NAMALWA (cell line): ENCODE measurements at regions not wholly inside any gene's neighbourhood (a gene's known extent, or its start where the extent isn't known, plus 50 kb on each side); places are given as distances from the start of the nearest gene placed in this dataset.

Experiments used
- DNase-seq: peaks from one replicate; pipeline ENCODE4 v3.0.0-alpha.2; 2015; ENCODE audit warnings: low spot score

DNA sequence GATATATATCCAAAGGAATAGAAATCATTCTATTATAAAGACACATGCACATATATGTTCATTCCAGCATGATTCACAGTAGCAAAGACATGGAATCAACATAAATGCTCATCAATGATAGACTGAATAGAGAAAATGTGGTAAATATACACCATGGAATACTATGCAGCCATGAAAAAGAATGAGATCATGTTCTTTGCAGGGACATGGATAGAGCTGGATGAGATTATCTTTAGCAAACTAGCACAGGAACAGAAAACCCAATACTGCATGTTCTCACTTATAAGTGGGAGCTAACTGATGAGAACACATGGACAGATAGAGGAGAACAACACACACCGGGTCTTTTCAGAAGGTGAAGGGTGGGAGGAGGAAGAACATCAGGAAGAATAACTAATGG lies 1318.6 kb downstream of the PCDH19 start:
- DNase-seq: no peak

DNA sequence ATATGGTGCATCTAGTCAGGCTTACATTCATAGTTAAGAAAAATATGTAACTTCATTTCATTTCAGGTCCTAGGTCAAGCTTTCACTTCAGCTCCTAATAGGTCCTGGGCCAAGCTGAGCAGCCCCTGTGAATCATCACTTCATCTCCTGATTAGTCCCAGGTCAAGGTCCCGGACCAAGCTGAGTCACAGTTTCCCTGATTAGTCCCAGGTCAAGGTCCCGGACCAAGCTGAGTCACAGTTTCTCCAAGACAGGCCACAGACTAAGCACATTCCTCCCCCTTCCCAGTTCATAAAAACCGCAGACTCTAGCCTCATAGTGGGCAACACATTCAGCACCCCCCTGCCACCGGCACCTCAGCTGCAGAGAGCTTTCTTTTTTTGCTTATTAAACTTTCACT lies 1331.8 kb downstream of the PCDH19 start:
- DNase-seq: no peak

GRCh38 chrX:99077099-99077498 lies 1333.0 kb downstream of the PCDH19 start:
- DNase-seq: no peak

- DNase-seq: no peak
These were observed 1336.5 kb downstream of the PCDH19 start for GRCh38 chrX:99073551-99073950.

DNA sequence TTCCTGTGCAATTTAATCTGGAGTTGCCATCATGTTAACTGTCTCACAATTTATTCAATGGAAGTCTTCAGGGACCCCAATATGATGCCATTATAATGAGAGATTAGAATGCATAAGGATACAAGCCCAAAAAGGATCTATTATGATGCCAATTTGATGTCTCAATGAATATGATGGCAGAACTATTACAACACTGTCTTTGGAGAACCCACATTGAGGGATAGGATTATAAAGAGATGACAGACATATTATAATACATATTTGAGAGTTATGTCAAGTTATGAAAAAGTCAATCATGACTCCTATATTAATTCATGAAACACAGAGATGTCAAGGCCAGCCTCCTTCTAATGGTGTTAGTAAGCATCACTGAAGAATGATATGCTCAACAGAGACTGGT lies 1358.4 kb downstream of the PCDH19 start:
- no peak for DNase-seq

- DNase-seq: no peak
These were observed 1376.7 kb downstream of the PCDH19 start for GRCh38 chrX:99033226-99033901.

GRCh38 chrX:99010957-99011356 lies 1399.1 kb downstream of the PCDH19 start:
- no peak for DNase-seq

DNA sequence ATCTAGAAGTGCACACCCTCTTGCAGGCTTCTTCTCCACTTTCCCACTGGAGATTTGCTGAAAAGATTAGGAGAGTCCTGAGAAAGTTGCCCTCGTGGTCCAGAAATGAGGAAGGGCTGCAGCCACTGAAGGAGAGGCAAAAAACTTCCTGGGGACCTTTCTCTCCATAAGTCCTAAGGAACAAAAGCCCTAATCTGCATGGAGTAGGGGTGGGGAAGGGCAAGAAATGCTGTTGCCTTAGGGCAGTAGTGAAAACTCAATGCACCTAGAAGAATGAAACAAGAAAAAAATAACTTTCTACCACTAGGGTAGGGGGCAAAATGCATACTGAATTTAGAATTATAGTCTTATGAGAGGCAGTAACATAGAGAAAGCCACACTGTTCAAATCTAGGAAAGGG lies 1408.8 kb downstream of the PCDH19 start:
- DNase-seq: no peak

DNA sequence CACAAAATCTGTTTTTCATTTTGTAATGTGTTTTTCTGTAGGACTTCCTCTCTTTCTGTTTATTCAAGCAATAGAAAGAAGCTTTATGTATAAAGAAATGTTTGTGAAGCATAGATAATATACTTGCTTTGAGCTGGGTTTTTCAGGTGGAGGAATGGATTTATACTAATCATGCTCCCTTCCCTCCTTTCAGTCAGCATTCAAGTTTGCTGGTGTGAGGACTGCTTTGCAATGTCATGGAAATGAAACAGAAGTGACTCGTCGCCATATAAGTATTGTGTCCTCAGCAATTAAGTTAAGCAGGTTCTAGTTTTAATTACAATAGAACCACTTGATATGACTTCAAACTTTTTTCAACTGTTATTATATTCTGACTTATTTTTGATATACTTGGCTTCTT lies 1447.1 kb downstream of the PCDH19 start:
- DNase-seq: no peak

GRCh38 chrX:98956014-98956413 lies 1454.1 kb downstream of the PCDH19 start:
- DNase-seq: no peak

- DNase-seq: no peak
These were observed 1470.6 kb downstream of the PCDH19 start for GRCh38 chrX:98939456-98939855.

- DNase-seq: no peak
These were observed 1478.9 kb downstream of the PCDH19 start for GRCh38 chrX:98931216-98931615.

- DNase-seq: no peak
These were observed 1485.6 kb downstream of the PCDH19 start for GRCh38 chrX:98924511-98924910.

- DNase-seq: no peak
These were observed 1512.9 kb downstream of the PCDH19 start for GRCh38 chrX:98897191-98897590.

GRCh38 chrX:98850639-98851038 lies 1559.4 kb downstream of the PCDH19 start:
- DNase-seq: peak; percentile 6
